ENCODE measurements at regions not wholly inside any gene's neighbourhood (a gene's known extent, or its start where the extent isn't known, plus 50 kb on each side); places are given as distances from the start of the nearest gene placed in this dataset.

DNA sequence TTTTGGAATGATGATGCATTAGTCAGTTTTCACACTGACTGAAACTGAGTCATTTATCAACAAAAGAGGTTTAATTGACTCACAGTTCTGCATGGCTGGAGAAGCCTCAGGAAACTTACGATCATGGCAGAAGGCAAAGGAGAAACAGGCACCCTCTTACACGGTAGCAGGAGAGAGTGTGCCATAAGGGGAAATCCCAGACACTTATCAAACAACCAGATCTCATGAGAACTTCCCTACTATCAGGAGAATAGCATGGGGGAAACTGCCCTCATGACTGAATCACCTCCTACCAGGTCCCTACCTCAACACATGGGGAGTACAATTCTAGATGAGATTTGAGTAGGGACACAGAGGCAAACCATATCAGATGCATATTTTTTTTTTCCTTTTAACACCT is 504.5 kb upstream of the VRK2 start:
- POLR2A ChIA-PET, result no interaction called here
- no peak for DNase-seq
- Histone ChIP-seq H3K9ac (no peak overlapping the region), H3K4me1 (ENCODE audit: control insufficient read depth in 1 of 2, insufficient read depth in 2 of 2, low read depth in 1 of 2, low read length in 1 of 2) (no peaks in the 10 kb centered on the region), H3K9me3 (no peaks in the 10 kb centered on the region), H3K4me2 (no peak overlapping the region), H3K27me3 (ENCODE audit: insufficient read depth) (peaks cover 23% of the 10 kb centered on the region; the same call in 1 of the 2 replicates), H3F3A (replicated peaks; ENCODE audit: insufficient read depth) (no peaks in the 10 kb centered on the region), H2AFZ (ENCODE audit: low read depth) (no peak overlapping the region), H3K79me2 (ENCODE audit: insufficient read depth) (no peaks in the 10 kb centered on the region), H3K27ac (ENCODE audit: low read depth in 2 of 2, low read length in 1 of 2) (no peak overlapping the region), H4K20me1 (ENCODE audit: insufficient read depth) (no peaks in the 10 kb centered on the region), H3K36me3 (replicated peaks in 1 of 2; ENCODE audit: control insufficient read depth in 1 of 2, insufficient read depth in 2 of 2, low read length in 1 of 2) (no peaks in the 10 kb centered on the region), H3K4me3 (ENCODE audit: low read depth in 2 of 2, low read length in 1 of 2) (no peak overlapping the region), H3K9me2 (no peaks in the 10 kb centered on the region)
- WGBS (ENCODE audit: low lambda C conversion rate), result 11% methylated on average over 2 of the region's 2 CpGs
- no peak for TF ChIP-seq EZH2phosphoT487 (IDR thresholded peaks at IDR 0.05; ENCODE audit: borderline replicate concordance, low read depth)
- no peak for TF ChIP-seq CHD2 (IDR thresholded peaks at IDR 0.05; ENCODE audit: low read length, partially characterized antibody)
- TF ChIP-seq MEF2A (IDR thresholded peaks at IDR 0.05; ENCODE audit: borderline replicate concordance, low read depth), result no peak
- no peak for TF ChIP-seq MXI1 (IDR thresholded peaks at IDR 0.05; ENCODE audit: low read depth, low read length)
- TF ChIP-seq RXRA (IDR thresholded peaks at IDR 0.05; ENCODE audit: borderline replicate concordance, low read depth), result no peak
- TF ChIP-seq JUND (IDR thresholded peaks at IDR 0.05), result no peak
- no peak for TF ChIP-seq YY1 (IDR thresholded peaks at IDR 0.05; ENCODE audit: low read depth)
- no peak for TF ChIP-seq NFIC (IDR thresholded peaks at IDR 0.05; ENCODE audit: borderline replicate concordance)
- CTCF ChIA-PET, result interaction anchor here (0.6 to 1.1 kb wide), 2 partner anchors 25 to 87 kb away, joined by 3 read pairs; no protein-coding TSS in a partner anchor

DNA sequence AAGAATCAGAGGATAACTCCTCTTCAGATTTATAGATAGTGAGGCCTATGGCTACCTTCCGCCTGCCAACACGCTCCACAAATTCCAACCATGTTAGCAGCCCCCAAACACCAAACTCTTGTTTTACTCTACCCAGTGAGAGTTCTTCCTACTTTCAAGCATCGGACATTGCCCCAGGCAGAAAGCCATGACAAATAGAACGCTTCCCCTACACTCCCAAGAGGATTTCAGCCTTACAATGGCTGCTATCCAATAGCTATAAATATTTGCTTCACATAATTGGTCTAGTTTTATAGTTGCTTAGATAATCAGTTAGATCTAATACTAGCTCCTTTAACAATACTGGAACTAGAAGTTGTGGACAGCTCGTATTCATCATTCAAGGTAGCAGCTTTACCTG is 503.4 kb upstream of the VRK2 start:
- H3K9ac ChIP-seq, result no peak overlapping the region
- H2AFZ ChIP-seq (ENCODE audit: low read depth), result 0 out of 2 replicates have a peak overlapping the region, but pooled peaks have one; percentile 49
- H4K20me1 ChIP-seq (ENCODE audit: insufficient read depth), result no peaks in the 10 kb centered on the region
- WGBS (ENCODE audit: low lambda C conversion rate), result 33% methylated on average over 5 of the region's 5 CpGs
- no peaks in the 10 kb centered on the region for H3K36me3 ChIP-seq (replicated peaks in 1 of 2; ENCODE audit: control insufficient read depth in 1 of 2, insufficient read depth in 2 of 2, low read length in 1 of 2)
- H3K4me3 ChIP-seq (ENCODE audit: low read depth in 2 of 2, low read length in 1 of 2), result no peak overlapping the region
- no peak for TF ChIP-seq NRF1 (IDR thresholded peaks at IDR 0.05; ENCODE audit: low read depth, low read length)
- TF ChIP-seq TAF1 (IDR thresholded peaks at IDR 0.05; ENCODE audit: borderline replicate concordance, low read depth, low read length), result no peak
- TF ChIP-seq TCF12 (IDR thresholded peaks at IDR 0.05), result no peak
- TF ChIP-seq, protein P1, sequence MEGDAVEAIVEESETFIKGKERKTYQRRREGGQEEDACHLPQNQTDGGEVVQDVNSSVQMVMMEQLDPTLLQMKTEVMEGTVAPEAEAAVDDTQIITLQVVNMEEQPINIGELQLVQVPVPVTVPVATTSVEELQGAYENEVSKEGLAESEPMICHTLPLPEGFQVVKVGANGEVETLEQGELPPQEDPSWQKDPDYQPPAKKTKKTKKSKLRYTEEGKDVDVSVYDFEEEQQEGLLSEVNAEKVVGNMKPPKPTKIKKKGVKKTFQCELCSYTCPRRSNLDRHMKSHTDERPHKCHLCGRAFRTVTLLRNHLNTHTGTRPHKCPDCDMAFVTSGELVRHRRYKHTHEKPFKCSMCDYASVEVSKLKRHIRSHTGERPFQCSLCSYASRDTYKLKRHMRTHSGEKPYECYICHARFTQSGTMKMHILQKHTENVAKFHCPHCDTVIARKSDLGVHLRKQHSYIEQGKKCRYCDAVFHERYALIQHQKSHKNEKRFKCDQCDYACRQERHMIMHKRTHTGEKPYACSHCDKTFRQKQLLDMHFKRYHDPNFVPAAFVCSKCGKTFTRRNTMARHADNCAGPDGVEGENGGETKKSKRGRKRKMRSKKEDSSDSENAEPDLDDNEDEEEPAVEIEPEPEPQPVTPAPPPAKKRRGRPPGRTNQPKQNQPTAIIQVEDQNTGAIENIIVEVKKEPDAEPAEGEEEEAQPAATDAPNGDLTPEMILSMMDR (IDR thresholded peaks at IDR 0.05), result no peak
- TF ChIP-seq, protein P2, sequence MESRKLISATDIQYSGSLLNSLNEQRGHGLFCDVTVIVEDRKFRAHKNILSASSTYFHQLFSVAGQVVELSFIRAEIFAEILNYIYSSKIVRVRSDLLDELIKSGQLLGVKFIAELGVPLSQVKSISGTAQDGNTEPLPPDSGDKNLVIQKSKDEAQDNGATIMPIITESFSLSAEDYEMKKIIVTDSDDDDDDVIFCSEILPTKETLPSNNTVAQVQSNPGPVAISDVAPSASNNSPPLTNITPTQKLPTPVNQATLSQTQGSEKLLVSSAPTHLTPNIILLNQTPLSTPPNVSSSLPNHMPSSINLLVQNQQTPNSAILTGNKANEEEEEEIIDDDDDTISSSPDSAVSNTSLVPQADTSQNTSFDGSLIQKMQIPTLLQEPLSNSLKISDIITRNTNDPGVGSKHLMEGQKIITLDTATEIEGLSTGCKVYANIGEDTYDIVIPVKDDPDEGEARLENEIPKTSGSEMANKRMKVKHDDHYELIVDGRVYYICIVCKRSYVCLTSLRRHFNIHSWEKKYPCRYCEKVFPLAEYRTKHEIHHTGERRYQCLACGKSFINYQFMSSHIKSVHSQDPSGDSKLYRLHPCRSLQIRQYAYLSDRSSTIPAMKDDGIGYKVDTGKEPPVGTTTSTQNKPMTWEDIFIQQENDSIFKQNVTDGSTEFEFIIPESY (IDR thresholded peaks at IDR 0.05; ENCODE audit: borderline replicate concordance, low read depth), result no peak
- no peak for TF ChIP-seq MXI1 (IDR thresholded peaks at IDR 0.05; ENCODE audit: low read depth, low read length)
- no peak for TF ChIP-seq ELF1 (IDR thresholded peaks at IDR 0.05)
- TF ChIP-seq RCOR1 (IDR thresholded peaks at IDR 0.05; ENCODE audit: low read length), result no peak
- TF ChIP-seq, protein P3, sequence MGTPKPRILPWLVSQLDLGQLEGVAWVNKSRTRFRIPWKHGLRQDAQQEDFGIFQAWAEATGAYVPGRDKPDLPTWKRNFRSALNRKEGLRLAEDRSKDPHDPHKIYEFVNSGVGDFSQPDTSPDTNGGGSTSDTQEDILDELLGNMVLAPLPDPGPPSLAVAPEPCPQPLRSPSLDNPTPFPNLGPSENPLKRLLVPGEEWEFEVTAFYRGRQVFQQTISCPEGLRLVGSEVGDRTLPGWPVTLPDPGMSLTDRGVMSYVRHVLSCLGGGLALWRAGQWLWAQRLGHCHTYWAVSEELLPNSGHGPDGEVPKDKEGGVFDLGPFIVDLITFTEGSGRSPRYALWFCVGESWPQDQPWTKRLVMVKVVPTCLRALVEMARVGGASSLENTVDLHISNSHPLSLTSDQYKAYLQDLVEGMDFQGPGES (IDR thresholded peaks at IDR 0.05; ENCODE audit: low read depth, low read length), result no peak
- TF ChIP-seq SMC3 (IDR thresholded peaks at IDR 0.05; ENCODE audit: low read depth, low read length), result no peak
- TF ChIP-seq, protein P4, sequence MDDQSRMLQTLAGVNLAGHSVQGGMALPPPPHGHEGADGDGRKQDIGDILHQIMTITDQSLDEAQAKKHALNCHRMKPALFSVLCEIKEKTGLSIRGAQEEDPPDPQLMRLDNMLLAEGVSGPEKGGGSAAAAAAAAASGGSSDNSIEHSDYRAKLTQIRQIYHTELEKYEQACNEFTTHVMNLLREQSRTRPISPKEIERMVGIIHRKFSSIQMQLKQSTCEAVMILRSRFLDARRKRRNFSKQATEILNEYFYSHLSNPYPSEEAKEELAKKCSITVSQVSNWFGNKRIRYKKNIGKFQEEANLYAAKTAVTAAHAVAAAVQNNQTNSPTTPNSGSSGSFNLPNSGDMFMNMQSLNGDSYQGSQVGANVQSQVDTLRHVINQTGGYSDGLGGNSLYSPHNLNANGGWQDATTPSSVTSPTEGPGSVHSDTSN (IDR thresholded peaks at IDR 0.05), result no peak
- TF ChIP-seq, protein P5, sequence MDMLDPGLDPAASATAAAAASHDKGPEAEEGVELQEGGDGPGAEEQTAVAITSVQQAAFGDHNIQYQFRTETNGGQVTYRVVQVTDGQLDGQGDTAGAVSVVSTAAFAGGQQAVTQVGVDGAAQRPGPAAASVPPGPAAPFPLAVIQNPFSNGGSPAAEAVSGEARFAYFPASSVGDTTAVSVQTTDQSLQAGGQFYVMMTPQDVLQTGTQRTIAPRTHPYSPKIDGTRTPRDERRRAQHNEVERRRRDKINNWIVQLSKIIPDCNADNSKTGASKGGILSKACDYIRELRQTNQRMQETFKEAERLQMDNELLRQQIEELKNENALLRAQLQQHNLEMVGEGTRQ (IDR thresholded peaks at IDR 0.05; ENCODE audit: borderline replicate concordance, low read depth, low read length), result no peak
- no peak for TF ChIP-seq CHD2 (IDR thresholded peaks at IDR 0.05; ENCODE audit: low read length, partially characterized antibody)
- TF ChIP-seq FOXM1 (IDR thresholded peaks at IDR 0.05; ENCODE audit: low read depth), result no peak
- TF ChIP-seq RFX5 (IDR thresholded peaks at IDR 0.05; ENCODE audit: low read length), result no peak
- no peak for TF ChIP-seq EZH2phosphoT487 (IDR thresholded peaks at IDR 0.05; ENCODE audit: borderline replicate concordance, low read depth)
- TF ChIP-seq YY1 (IDR thresholded peaks at IDR 0.05; ENCODE audit: low read depth), result no peak
- no peaks in the 10 kb centered on the region for H3K9me3 ChIP-seq
- CTCF ChIA-PET, result interaction anchor here (0.9 kb wide), 1 partner anchor 24 kb away, joined by 4 read pairs; no protein-coding TSS in a partner anchor
- POLR2A ChIA-PET, result no interaction called here
- no peak overlapping the region for H3K4me2 ChIP-seq
- H3K27me3 ChIP-seq (ENCODE audit: insufficient read depth), result peaks cover 28% of the 10 kb centered on the region; the same call in 1 of the 2 replicates
- H3K79me2 ChIP-seq (ENCODE audit: insufficient read depth), result no peaks in the 10 kb centered on the region
- H3K4me1 ChIP-seq (ENCODE audit: control insufficient read depth in 1 of 2, insufficient read depth in 2 of 2, low read depth in 1 of 2, low read length in 1 of 2), result no peaks in the 10 kb centered on the region
- DNase-seq, result no peak
- H3K27ac ChIP-seq (ENCODE audit: low read depth in 2 of 2, low read length in 1 of 2), result no peak overlapping the region
- no peaks in the 10 kb centered on the region for H3K9me2 ChIP-seq
- no peaks in the 10 kb centered on the region for H3F3A ChIP-seq (replicated peaks; ENCODE audit: insufficient read depth)
